CD8-positive, alpha-beta memory T cell (primary cell): ENCODE measurements at regions not wholly inside any gene's neighbourhood (a gene's known extent, or its start where the extent isn't known, plus 50 kb on each side); places are given as distances from the start of the nearest gene placed in this dataset.

Source experiments
- CTCF ChIA-PET: fragments of 350-600 bp; sonication (Branson Sonifier 250); formaldehyde crosslinking; loops from one replicate; lab custom pipeline; 2021; ENCODE audit warnings: antibody characterized with exemption; lab: Charles Lee
- POLR2A ChIA-PET: fragments of 350-600 bp; sonication (Branson Sonifier 250); formaldehyde crosslinking; loops from one replicate; lab custom pipeline; 2021; ENCODE audit warnings: antibody characterized with exemption; lab: Charles Lee
- DNase-seq, 5 donors: peaks; one replicate each; pipeline versions ENCODE4 v3.0.0 to v3.0.0-alpha.2; 2020 to 2022; ENCODE audit warnings: mixed read lengths in 1 of 5
- H3K27ac ChIP-seq: one replicate; pipeline ENCODE4 v1.7.0; 2013; ENCODE audit warnings: low read depth, mild to moderate bottlenecking, low read length, moderate library complexity
- H3K27me3 ChIP-seq: 2 replicates; pipeline ENCODE4 v1.7.0; 2013; ENCODE audit warnings: low read length, mild to moderate bottlenecking; ENCODE audit not compliant: insufficient read depth, poor library complexity, severe bottlenecking
- H3K36me3 ChIP-seq: 2 replicates; pipeline ENCODE4 v1.7.0; 2013; ENCODE audit warnings: mild to moderate bottlenecking, low read length, moderate library complexity; ENCODE audit not compliant: insufficient read depth
- H3K4me1 ChIP-seq: 2 replicates; pipeline ENCODE4 v1.7.0; 2013; ENCODE audit warnings: mild to moderate bottlenecking, low read length, moderate library complexity; ENCODE audit not compliant: insufficient read depth
- H3K4me3 ChIP-seq: 2 replicates; pipeline ENCODE4 v1.7.0; 2013; ENCODE audit warnings: mild to moderate bottlenecking, low read length
- H3K9me3 ChIP-seq: 2 replicates; pipeline ENCODE4 v1.7.0; 2013; ENCODE audit warnings: mild to moderate bottlenecking, low read length
- H3K27ac Mint-ChIP-seq, 8 donors: one replicate each; pipeline ENCODE4 v1.8.0; 2020 to 2021; ENCODE audit warnings: mixed read lengths in 8 of 8, mild to moderate bottlenecking in 6 of 8, inconsistent platforms in 3 of 8, moderate library complexity in 3 of 8
- H3K27me3 Mint-ChIP-seq, 2 donors: one replicate each; pipeline ENCODE4 v1.8.0; 2020 to 2021; ENCODE audit warnings: mixed read lengths in 2 of 2, mild to moderate bottlenecking in 1 of 2, moderate library complexity in 1 of 2
- H3K36me3 Mint-ChIP-seq, 3 donors: one replicate each; pipeline ENCODE4 v1.8.0; 2020 to 2021; ENCODE audit warnings: mixed read lengths in 3 of 3, inconsistent platforms in 1 of 3, mild to moderate bottlenecking in 1 of 3
- H3K4me1 Mint-ChIP-seq, 3 donors: one replicate each; pipeline ENCODE4 v1.8.0; 2020 to 2021; ENCODE audit warnings: mixed read lengths in 3 of 3, inconsistent platforms in 1 of 3, mild to moderate bottlenecking in 1 of 3
- H3K4me3 Mint-ChIP-seq, 7 donors: one replicate each; pipeline ENCODE4 v1.8.0; 2020 to 2021; ENCODE audit warnings: mixed read lengths in 7 of 7, mild to moderate bottlenecking in 6 of 7, moderate library complexity in 4 of 7, inconsistent platforms in 2 of 7
- H3K9me3 Mint-ChIP-seq, 5 donors: one replicate each; pipeline ENCODE4 v1.8.0; 2020 to 2022; ENCODE audit warnings: mixed read lengths in 5 of 5, mild to moderate bottlenecking in 3 of 5, moderate library complexity in 2 of 5, inconsistent platforms in 1 of 5

DNA sequence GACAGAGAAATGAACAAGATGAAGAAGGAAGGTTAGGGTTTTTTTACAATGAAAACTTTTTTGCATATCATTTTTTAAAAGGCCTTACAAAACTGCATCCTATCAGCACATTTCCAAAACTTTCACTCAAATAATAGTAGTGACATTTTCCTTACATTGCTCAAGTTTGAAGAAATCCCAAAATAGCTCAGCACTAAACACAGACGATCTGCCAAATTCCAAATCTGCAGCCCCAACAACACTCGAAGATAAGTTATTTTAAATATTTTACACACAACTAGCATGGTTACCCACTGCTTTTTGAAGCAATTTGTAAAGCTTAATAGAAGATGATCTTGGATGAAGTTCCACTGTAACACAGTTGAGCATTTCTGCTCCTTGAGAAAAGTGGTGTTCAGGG lies 535.6 kb upstream of the ALCAM start:
- ChIA-PET CTCF (no interaction called here), POLR2A (no interaction called here)
- Mint-ChIP-seq H3K9me3 (no peaks in the 10 kb centered on the region), H3K27me3 (no peaks in the 10 kb centered on the region), H3K4me1 (no peaks in the 10 kb centered on the region), H3K27ac (no peak overlapping the region), H3K4me3 (no peak overlapping the region), H3K36me3 (no peaks in the 10 kb centered on the region)
- no peak for DNase-seq
- Histone ChIP-seq H3K4me1 (no peaks in the 10 kb centered on the region), H3K4me3 (no peak overlapping the region), H3K9me3 (no peaks in the 10 kb centered on the region), H3K36me3 (no peaks in the 10 kb centered on the region), H3K27ac (no peak overlapping the region), H3K27me3 (no peaks in the 10 kb centered on the region)

DNA sequence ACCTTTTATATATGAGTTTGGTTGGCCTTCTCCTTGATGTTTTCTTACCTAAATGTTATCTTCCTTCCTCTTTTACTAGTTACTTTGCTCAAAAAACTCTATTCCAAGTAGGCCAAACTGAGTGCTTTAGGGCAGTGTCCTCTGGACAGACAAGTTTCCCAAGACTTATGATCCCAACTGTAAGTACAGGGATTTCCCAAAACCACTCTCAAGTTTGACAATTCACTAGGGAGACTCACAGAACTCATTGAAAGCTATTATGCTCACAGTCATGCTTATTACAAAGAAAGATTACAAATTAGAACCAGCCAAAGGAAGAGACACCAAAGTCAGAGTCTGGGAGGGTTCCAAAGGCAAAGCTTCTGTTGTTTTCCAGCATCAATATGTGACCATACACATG lies 534.2 kb upstream of the ALCAM start:
- Histone ChIP-seq H3K36me3 (no peaks in the 10 kb centered on the region), H3K27me3 (no peaks in the 10 kb centered on the region), H3K4me3 (no peak overlapping the region), H3K4me1 (no peaks in the 10 kb centered on the region), H3K27ac (no peak overlapping the region), H3K9me3 (no peaks in the 10 kb centered on the region)
- Mint-ChIP-seq H3K27ac (no peak overlapping the region), H3K4me3 (no peak overlapping the region), H3K9me3 (no peaks in the 10 kb centered on the region), H3K4me1 (no peaks in the 10 kb centered on the region), H3K36me3 (no peaks in the 10 kb centered on the region), H3K27me3 (no peaks in the 10 kb centered on the region)
- ChIA-PET CTCF (no interaction called here), POLR2A (no interaction called here)
- DNase-seq = no peak

DNA sequence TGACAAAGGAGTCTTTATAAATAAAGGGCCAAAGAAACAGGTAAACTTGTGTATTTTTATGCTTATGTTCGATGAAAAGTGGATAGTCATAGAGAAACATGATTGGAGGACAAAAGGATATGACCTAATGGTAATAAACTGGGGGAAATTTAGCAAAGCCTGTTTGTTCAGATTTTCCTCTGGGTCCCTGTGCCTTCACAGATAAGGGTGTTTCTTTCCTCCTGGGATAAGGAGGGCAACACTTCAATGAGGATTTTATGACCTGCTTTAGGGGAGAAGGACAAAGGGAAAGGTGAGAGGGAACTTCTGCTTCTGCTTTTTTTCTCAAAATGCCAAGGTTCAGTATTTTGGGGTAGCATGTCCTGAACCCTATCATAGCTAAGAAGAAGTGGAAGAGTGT lies 531.3 kb upstream of the ALCAM start:
- Histone ChIP-seq H3K27ac (no peak overlapping the region), H3K27me3 (no peaks in the 10 kb centered on the region), H3K36me3 (no peaks in the 10 kb centered on the region), H3K4me3 (no peak overlapping the region), H3K4me1 (no peaks in the 10 kb centered on the region), H3K9me3 (no peaks in the 10 kb centered on the region)
- Mint-ChIP-seq H3K27ac (no peak overlapping the region), H3K4me3 (no peak overlapping the region), H3K36me3 (no peaks in the 10 kb centered on the region), H3K9me3 (no peaks in the 10 kb centered on the region), H3K27me3 (no peaks in the 10 kb centered on the region), H3K4me1 (no peaks in the 10 kb centered on the region)
- ChIA-PET POLR2A (no interaction called here), CTCF (no interaction called here)
- no peak for DNase-seq

DNA sequence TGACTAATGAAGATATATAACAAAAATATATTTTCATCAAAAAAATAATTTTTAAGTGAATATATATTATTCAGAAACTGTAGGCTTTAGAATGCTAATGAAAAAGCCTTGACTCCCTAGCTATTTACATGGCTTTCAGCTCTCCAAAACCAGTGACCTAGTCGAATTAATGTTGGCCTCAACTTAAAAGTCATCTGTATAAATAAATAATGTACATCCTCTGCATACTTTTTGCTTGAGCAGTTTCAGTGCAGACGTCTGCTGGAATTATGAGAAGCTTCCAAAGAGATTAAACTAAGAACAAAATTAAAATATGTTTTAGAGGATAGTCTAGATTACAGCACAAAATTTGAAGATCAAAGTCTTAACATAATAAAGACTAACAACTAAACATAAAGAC lies 520.4 kb upstream of the ALCAM start:
- ChIA-PET POLR2A (no interaction called here), CTCF (no interaction called here)
- H3K4me1 ChIP-seq = no peaks in the 10 kb centered on the region
- Mint-ChIP-seq H3K9me3 (peaks cover 0 to 4% (median 0%) of the 10 kb centered on the region in 5 donors), H3K4me3 (no peak overlapping the region), H3K27me3 (no peaks in the 10 kb centered on the region), H3K4me1 (no peaks in the 10 kb centered on the region), H3K36me3 (no peaks in the 10 kb centered on the region), H3K27ac (no peak overlapping the region)
- no peak for DNase-seq
- H3K4me3 ChIP-seq = no peak overlapping the region
- H3K36me3 ChIP-seq = no peaks in the 10 kb centered on the region
- H3K9me3 ChIP-seq = no peaks in the 10 kb centered on the region
- no peaks in the 10 kb centered on the region for H3K27me3 ChIP-seq
- H3K27ac ChIP-seq = no peak overlapping the region

DNA sequence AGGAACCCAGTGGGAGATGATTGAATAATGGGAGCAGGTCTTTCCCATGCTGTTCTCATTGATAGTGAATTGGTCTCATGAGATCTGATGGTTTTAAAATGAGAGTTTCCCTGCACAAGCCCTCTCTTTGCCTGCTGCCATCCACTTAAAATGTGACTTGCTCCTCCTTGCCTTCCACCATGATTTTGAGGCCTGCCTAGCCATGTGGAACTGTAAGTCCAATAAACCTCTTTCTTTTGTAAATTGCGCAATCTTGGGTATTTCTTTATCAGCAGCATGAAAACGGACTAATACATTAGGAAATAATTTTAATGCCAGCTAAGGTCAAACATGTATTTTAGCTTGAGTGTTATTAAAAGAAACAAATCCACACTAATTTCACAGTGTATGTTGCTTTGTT lies 517.6 kb upstream of the ALCAM start:
- H3K27me3 Mint-ChIP-seq = no peaks in the 10 kb centered on the region
- H3K27ac Mint-ChIP-seq = no peak overlapping the region
- no peaks in the 10 kb centered on the region for H3K36me3 Mint-ChIP-seq
- no peaks in the 10 kb centered on the region for H3K36me3 ChIP-seq
- no peaks in the 10 kb centered on the region for H3K9me3 ChIP-seq
- H3K27ac ChIP-seq = no peak overlapping the region
- H3K9me3 Mint-ChIP-seq = peaks cover 0 to 7% (median 0%) of the 10 kb centered on the region in 5 donors
- ChIA-PET POLR2A (no interaction called here), CTCF (no interaction called here)
- H3K27me3 ChIP-seq = no peaks in the 10 kb centered on the region
- DNase-seq = no peak
- no peak overlapping the region for H3K4me3 Mint-ChIP-seq
- no peaks in the 10 kb centered on the region for H3K4me1 Mint-ChIP-seq
- no peak overlapping the region for H3K4me3 ChIP-seq
- H3K4me1 ChIP-seq = no peaks in the 10 kb centered on the region

DNA sequence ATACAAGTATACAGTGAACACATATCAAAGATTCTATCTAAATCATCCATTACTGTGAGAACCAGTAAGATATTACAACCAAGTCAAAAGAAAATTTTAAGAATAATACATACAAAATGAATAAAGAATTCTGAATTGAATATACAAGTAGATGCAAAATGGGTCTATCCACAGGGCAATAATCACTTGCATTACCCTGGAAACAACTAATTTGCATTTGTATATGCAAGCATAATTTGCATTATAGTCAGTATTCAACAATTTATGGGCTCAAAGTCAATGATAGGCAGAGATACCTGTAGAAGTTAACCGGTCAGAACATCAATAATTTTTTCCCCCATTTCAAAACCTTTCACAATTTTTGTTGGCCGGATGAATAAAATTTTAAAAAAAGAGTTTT lies 512.2 kb upstream of the ALCAM start:
- Mint-ChIP-seq H3K27ac (no peak overlapping the region), H3K4me3 (no peak overlapping the region), H3K27me3 (no peaks in the 10 kb centered on the region), H3K9me3 (peaks cover 0 to 7% (median 0%) of the 10 kb centered on the region in 5 donors), H3K4me1 (no peaks in the 10 kb centered on the region), H3K36me3 (no peaks in the 10 kb centered on the region)
- H3K27me3 ChIP-seq = no peaks in the 10 kb centered on the region
- ChIA-PET POLR2A (no interaction called here), CTCF (no interaction called here)
- DNase-seq = no peak
- H3K27ac ChIP-seq = no peak overlapping the region
- no peaks in the 10 kb centered on the region for H3K9me3 ChIP-seq
- no peak overlapping the region for H3K4me3 ChIP-seq
- H3K4me1 ChIP-seq = no peaks in the 10 kb centered on the region
- no peaks in the 10 kb centered on the region for H3K36me3 ChIP-seq

DNA sequence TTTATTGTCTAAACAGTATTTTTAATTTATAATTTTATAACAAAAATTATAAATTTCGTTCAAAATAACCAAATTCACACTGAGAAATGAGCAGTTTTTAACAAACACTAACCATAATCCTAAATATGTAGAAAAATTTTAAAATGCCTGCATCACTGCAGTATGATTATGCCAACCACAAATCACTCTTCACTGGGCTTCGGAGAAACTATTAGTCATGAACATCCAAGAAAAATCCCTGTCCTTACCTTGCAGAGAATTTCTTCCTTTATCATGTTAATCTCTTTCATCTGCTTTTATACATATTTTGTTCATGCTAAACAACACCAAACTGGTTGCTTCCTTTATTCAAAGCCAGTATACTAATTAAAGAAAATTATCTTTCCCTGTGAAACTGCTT lies 511.0 kb upstream of the ALCAM start:
- Mint-ChIP-seq H3K9me3 (peaks cover 0 to 7% (median 0%) of the 10 kb centered on the region in 5 donors), H3K27me3 (no peaks in the 10 kb centered on the region), H3K4me3 (no peak overlapping the region), H3K27ac (no peak overlapping the region), H3K4me1 (no peaks in the 10 kb centered on the region), H3K36me3 (no peaks in the 10 kb centered on the region)
- CTCF ChIA-PET = no interaction called here
- Histone ChIP-seq H3K4me1 (no peaks in the 10 kb centered on the region), H3K36me3 (no peaks in the 10 kb centered on the region), H3K27ac (no peak overlapping the region), H3K9me3 (no peaks in the 10 kb centered on the region), H3K4me3 (no peak overlapping the region), H3K27me3 (no peaks in the 10 kb centered on the region)
- POLR2A ChIA-PET = no interaction called here
- no peak for DNase-seq

DNA sequence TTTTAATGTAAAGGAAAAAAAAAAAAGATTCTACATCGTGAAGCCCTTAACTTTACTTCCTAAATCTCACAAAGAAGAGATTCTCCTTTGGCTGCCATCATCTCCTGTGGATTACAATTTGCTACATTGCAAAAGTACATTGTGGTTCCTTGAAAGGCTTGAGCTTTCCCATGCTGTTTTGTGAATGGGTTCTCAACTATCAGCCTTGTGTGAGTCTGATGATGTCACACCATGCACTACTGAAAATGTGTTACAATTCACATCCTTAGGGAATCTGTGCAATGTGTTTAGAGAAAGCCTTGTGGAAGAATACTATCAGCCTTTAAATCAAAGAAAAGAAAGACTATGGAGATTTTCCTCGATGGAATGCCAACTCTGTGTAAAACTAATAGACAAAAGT lies 510.0 kb upstream of the ALCAM start:
- no peaks in the 10 kb centered on the region for H3K27me3 ChIP-seq
- no peaks in the 10 kb centered on the region for H3K36me3 ChIP-seq
- DNase-seq = no peak
- Mint-ChIP-seq H3K4me1 (no peaks in the 10 kb centered on the region), H3K9me3 (no peaks in the 10 kb centered on the region), H3K4me3 (no peak overlapping the region), H3K27ac (no peak overlapping the region), H3K36me3 (no peaks in the 10 kb centered on the region), H3K27me3 (no peaks in the 10 kb centered on the region)
- no peaks in the 10 kb centered on the region for H3K4me1 ChIP-seq
- ChIA-PET CTCF (no interaction called here), POLR2A (no interaction called here)
- no peak overlapping the region for H3K4me3 ChIP-seq
- no peak overlapping the region for H3K27ac ChIP-seq
- H3K9me3 ChIP-seq = no peaks in the 10 kb centered on the region

DNA sequence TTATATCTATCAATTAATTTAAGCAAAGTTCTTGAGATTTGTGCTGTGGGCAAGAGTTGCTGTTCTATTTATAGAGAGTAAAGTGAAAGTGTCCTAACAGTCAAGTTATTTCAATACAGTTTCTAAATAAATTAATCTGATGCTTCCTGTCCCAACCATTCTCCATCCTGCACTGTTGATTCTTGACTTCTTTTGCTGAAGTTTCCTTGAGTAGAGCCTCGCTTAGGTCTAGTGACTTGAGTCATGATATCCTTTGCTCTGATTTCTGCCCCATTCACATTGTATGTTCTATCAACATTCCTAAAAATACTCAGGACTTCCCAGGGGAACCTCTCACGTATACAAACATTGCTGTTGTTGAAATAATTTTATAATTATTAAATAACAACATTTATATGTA lies 498.4 kb upstream of the ALCAM start:
- ChIA-PET CTCF (no interaction called here), POLR2A (no interaction called here)
- Histone ChIP-seq H3K27ac (no peak overlapping the region), H3K27me3 (no peaks in the 10 kb centered on the region), H3K4me3 (no peak overlapping the region), H3K9me3 (no peaks in the 10 kb centered on the region), H3K36me3 (no peaks in the 10 kb centered on the region), H3K4me1 (no peaks in the 10 kb centered on the region)
- DNase-seq = no peak
- H3K27me3 Mint-ChIP-seq = no peaks in the 10 kb centered on the region
- H3K36me3 Mint-ChIP-seq = no peaks in the 10 kb centered on the region
- H3K4me1 Mint-ChIP-seq = no peaks in the 10 kb centered on the region
- H3K4me3 Mint-ChIP-seq = no peak overlapping the region
- no peak overlapping the region for H3K27ac Mint-ChIP-seq
- no peaks in the 10 kb centered on the region for H3K9me3 Mint-ChIP-seq
